HG03064 (cell line): ENCODE measurements at regions not wholly inside any gene's neighbourhood (a gene's known extent, or its start where the extent isn't known, plus 50 kb on each side); places are given as distances from the start of the nearest gene placed in this dataset.
"Not testable (repeated sequence)": the region's sequence is repeated elsewhere in the genome, so short reads cannot be mapped to it uniquely, and the experiment has no call there.

Source experiments
- ATAC-seq: cut with Tn5 transposase; IDR thresholded peaks from one replicate; pipeline ENCODE4 v1.9.1; 2021; ENCODE audit warnings: low read depth; ENCODE audit not compliant: unreplicated experiment

DNA sequence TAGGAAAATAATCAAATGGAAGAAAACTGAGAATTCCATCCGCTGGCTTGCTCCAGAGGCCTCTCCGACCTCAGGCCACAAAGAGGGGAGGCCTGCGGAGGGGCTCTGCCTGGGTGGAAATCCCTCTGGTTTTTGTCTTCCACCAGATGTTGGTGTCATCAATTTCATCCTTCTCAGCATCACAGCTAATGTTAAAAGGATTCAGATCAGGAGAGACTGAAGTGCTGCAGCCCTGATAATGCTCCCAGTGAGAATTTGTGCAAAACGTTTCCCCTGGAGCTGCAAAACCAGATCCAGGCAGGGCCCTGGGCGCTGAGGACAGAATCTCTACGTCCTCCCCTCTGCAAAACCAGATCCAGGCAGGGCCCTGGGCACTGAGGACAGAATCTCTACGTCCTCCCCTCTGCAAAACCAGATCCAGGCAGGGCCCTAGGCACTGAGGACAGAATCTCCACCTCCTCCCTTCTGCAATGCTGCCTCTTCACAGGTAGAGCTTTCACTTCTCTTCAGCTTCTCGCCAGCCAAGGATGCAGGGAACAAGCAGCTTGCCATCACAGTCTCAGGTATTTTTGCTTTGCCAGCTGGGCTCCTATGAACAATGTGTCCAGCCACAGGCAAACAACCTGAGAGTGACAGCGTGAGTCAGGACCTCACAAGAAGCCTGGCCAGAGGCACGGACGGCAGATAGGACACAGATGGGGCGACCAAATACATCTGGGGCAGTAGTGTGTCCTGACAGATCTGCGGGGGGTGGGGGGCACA lies 81.2 kb downstream of the TMEM18 start:
- ATAC-seq: no peak

DNA sequence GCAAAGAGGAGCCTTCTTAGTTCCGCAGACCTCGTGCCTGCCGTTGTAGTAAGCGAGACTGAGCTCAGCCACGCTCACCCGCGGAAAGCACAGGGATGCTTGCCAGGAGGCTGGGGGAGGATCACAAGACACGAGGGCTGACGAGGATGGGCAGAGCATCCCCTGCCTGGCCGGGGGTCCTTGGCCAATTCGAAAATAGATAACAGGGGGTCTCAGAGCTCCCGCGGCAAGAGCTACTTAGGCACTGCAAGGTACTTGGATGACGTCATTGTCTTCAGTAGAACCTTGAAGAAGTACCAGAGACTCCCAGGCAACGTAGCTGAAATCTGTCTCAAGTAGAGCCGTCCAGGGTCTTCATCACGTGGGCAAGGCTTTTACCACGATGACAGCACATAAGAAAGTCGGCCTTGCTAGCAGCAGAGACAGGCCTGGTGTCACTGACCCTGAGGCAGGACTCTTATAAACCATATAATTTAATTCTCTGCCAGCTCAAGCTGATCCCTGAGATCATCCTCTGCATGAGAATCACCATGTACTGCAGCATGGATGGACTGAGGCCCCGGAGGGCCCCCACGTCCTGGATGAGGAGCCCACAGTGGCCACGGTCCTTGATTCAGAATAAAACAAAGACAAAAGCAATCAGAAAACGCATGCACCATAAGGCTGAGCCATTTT lies 81.9 kb downstream of the TMEM18 start:
- ATAC-seq: no peak

DNA sequence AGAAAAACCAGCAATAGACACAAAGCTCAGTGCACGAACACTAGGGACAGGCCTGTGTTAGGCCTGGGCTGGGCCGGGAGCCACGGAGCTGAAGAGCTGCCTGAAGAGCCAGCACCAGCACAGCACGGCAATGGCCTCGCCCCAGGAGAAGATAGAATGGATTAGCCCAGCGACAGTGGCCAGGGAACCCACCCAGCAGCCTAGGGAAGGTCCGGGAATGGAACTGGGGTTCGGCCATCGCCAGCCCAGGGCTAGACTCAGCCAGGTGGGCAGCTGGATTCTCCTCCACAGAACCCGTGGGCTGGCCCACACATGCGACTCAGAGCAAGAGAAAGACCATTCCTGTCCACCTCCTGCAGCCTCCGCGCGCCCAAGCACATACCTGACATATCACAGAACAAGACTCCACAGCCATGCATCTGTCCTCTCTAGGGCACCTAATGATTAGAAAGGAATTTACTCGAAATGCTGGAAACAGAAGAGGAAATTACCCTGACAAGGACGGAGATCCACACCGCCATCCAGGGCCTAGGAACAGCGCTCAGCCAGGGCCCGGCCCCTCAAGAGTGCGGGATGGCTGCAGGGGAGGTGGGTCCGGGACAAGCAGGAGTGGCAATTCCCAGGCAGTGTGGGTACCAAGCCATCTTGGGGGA lies 82.8 kb downstream of the TMEM18 start:
- ATAC-seq: no peak

DNA sequence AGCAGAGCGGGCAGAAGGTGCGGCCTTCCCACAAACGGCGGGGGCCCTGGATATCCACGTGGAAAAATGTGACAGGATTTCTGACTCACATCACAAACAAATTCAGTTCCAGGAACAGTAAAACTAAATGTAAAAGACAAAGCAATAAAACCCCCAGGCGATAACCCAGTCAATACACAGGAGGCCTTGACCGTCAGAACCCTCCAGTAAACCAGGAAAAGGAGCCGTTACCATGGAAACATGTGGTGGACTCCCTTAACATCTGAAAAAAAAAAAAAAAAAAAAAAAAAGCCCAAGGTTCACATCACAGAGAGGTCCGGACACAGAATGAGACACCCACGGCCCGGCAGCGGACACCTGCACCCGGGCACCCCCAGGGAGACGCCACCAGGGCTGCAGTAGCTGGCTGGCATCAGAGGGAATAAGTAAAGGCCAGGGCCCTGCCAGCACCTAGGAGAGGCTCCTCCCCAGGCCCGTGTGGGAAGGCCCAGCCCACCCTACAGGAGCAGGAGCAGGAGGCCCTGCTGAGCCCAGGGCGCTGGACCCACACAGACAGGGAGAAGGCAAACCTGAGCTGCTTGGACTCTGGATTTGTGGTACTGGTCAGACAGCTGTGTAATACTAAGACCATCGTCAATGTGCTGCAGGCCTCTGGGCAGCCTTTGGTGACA lies 83.7 kb downstream of the TMEM18 start:
- no peak for ATAC-seq

DNA sequence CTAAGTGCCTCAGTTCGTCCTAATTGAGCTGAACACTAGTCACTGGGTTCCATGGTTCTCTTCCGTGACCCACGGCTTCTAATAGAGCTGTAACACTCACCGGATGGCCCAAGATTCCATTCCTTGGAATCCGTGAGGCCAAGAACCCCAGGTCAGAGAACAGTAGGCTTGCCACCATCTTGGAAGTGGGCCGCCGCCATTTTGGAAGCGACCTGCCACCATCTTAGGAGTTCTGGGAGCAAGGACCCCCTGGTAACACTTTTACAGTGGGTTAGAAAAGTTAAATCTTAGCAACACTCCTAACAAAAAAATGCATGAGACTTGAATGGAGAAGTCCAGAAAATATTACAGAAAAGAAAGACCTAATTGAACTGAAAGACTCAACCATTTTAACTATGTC lies 84.5 kb downstream of the TMEM18 start:
- no peak for ATAC-seq

DNA sequence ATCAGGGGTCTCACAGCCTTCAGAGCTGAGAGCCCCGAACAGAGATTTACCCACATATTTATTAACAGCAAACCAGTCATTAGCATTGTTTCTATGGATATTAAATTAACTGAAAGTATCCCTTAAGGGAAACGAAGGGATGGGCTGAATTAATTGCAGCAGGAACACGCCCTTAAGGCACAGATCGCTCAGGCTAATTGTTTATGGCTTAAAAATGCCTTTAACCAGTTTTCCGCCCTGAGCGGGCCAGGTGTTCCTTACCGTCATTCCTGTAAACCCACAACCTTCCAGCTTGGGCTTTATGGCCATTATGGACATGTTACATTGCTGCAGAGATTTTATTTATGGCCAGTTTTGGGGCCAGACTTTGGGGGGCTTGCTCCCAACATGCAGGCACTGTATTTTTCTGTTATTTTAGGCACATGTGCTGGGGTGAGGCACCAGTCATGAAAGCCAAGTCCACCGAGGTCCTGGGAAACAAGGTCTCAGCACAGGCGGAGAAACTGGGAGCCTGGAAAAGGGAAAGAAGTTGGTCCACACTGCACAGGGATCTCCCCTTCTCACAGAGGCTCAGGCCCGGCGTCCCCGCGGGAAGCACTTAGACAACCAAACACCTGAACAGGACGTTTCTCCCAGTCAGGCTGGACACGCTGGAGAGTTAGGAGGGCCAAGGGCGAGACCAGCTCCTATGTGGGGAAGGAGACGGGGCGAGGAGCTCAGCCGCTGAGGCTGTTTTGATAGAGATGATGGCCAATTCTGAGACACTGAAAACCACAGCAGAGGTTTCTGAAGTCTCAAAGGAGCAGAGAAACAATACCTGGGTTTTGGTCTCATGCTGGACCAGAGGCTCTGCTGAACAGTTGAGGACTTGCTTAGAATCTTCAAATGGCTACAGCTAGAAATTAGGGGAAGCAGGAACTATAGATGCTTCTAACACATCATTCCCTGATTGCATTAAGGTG lies 86.7 kb downstream of the TMEM18 start:
- no peak for ATAC-seq

DNA sequence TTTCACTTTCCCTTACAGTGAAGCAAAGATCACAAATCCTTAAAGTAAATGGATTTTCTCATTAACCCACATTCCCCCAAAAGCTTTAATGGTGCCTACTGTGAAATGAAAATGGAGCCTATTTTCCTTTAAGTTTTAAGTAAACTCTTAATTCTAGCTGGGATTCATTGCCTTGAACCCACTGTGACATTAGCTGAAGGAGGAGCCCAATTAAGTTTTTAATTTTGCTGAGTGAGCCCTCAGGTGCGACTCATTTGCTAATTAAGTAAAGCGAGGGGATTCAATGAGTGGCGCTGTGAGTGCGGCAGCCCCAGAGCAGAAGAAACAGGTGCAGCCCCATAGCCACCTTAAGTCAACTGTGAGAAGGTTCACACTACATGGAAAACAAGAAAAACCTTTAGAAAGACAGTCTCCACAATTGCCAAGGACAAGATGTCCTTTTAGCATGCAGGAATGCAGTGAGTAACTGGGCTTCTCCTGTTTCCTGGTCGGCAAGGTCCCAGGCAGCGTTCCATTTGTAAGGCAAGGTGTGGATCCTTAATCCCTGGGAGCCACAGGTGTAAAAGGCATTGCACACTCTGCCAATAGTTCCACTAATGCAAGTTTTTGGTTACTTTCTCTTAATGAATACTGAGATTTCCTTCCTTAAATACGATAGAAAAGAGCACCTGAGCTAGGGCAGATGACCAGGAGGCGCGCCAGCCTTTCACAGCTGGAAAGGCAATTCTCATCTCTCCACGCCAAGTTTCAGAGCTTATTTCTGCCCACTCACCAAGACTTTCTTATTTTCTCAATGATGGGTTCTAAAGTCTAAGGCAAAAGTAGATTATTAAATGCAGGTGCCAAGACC lies 87.7 kb downstream of the TMEM18 start:
- ATAC-seq: no peak

DNA sequence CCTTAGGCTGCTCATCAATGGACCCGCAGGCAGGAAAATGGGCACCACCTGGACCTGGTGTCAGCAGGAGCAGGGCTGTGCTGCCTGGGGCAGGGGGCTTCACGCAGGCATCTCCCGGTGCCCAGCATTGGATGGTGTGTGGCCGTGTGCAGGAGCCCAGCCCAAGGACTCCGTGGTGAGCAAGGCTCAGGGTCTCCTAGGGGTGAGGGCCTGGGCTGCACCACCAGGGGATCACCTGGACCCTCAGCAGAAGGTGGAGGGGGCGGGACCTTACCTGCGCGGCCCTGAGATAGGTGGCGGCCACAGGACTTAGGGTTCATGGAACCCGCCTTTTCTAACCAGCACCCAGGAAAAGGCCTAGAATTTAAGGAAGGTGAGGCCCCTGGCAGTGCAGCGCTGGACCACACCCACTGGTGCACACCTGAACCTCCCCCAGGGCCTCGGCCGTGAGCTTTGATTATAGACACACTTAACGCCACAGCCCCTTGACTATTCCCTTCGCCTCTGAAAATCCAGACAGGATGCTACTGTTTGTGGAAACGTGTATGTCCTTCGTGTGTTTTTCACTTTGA lies 89.0 kb downstream of the TMEM18 start:
- ATAC-seq: no peak

DNA sequence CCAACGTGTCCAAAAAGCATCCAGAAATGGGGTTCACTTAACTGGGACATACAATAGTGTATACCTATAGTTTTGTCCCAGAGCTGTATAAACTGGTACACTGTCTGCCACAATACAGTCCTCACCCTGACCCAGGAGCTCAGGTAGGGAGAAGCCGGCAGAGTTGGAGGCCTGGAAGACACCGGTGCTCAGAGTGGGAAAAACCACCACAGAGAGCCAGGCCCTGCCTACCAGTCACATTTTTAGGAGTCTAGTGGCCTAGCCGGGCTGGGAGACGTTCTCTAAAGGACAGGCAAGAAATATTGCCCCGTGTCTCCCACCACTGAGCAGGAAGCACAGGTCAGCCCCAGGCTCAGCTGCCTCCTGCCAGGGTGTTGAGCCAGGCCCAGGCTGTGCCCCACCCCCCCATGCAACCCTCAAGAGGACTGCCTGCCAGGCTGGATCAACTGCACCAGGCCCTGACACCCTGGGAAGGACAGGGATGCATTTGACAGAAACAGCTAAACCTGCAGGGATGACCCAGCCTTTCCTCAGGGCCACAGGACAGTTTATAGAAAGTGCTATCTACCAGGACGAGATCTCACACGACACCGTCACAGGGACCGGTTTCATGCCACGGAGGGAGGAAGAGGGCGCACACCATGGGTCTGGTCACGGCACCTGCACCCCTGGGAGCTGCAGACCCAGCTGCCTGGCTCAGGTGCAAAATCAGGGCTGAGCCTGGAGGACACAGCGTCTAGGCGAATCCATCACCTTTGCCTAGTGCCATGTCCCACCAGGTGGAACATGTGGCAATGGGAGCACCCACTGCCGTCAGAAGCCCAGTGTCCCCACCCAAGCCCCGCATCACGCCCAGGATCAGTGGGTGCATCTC lies 89.9 kb downstream of the TMEM18 start:
- ATAC-seq: no peak

DNA sequence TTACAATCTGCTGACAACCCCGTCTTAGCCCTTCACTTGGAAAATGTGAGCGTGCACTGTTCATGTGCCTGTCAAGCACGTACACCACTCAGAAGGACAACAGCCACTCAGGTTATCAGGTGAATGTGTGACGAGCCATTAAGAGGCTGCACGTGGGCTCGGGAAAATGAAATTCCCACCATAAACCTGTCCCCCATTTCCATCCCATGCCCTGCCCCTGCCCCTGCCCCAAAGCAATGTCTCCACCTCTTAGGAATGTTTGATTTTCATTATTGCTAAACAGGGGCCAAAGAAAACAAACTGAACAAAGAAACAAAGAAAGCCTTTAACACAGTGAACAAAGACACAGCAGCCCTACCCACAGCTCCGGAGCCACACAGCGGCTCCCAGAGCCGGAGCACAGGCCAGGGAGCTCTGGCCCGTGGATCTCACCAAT lies 90.5 kb downstream of the TMEM18 start:
- ATAC-seq: no peak

DNA sequence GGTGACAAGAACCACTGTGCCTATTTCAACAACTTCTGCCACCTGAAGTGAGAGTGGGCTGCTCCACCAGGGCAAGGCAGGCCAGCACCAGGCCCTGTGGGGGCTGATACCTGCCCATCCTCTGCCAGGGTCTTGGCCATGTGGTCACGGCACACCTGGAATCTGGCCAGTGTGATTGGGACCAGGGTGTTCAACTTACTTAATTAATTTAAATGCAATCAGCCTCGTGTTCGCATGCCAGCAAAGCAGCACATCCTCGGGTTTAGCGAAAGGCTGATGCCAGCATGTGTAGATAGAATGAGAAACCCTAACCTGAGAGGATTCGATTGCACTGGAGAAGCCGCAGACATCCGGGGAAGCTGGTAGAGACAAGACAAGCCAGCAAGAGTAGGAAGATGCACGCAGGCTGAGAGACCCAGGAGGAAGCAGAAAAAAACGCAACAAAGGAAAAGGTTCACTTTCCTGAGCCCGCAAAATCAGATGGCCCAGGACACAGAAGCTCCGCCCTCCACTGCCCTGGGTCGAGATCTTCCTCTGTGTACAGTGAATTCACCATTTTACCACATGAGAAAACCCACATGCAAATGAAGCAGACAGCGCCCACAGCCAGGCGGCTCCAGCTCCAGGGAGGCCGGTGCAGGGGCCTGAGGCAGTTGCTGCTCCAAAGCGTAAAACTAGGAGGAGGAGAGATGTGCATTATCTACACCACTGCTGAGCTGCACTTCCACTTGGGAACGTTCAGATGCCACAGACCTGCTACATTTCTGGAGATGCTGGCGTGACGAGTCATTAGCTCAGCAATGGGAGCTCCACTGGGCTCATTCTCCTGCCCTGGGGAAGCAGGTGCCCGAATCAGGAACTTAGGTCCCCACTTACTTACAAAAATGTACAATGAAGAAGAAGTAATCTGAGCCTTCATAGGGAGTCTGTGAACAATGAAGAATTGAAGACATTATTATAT lies 92.1 kb downstream of the TMEM18 start:
- no peak for ATAC-seq

DNA sequence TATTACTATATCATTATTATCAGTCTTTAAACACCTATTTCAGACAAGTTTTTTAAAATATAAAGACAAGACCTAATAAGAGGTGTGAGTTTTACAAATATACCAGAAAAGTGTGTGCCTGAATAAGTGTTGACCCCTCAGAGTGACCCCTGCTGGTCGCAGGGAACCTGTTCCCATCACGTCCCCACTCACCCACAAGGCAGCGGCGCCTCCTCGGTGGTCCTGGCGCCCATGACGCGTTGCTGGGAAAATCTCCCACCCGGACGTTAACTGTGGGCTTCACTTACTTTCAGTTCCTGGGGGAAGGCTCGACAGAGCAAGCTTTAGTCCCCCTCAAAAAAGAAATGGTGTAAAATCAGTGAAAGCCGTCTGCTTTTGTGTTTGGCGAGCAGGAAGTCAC lies 93.5 kb downstream of the TMEM18 start:
- ATAC-seq: no peak

DNA sequence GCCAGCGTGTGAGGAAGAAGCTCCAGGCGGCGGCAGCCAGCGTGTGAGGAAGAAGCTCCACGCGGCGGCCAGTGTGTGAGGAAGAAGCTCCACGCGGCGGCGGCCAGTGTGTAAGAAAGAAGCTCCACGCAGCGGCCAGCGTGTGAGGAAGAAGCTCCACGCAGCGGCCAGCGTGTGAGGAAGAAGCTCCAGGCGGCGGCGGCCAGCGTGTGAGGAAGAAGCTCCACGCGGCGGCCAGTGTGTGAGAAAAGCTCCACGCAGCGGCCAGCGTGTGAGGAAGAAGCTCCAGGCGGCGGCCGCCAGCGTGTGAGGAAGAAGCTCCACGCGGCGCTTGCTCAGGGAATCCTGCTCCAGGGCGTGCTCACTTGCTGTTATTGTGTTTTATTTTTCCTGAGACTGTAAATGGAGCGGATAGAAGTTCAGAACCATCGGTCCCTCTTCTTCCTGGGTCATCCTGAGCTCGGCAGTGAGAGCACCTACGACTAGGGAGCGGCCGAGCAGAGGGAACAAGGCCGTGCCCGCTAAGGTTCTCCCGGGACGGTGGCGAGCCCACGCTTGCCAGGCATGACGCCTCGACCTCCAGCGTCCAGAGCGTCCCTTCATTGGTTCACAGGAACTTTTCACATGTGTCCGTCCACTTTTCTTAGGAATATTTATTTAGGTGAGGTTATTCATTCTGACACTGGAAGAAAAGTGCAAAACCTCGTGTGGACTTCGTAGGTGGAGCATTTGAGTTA lies 94.2 kb downstream of the TMEM18 start:
- ATAC-seq: no peak

DNA sequence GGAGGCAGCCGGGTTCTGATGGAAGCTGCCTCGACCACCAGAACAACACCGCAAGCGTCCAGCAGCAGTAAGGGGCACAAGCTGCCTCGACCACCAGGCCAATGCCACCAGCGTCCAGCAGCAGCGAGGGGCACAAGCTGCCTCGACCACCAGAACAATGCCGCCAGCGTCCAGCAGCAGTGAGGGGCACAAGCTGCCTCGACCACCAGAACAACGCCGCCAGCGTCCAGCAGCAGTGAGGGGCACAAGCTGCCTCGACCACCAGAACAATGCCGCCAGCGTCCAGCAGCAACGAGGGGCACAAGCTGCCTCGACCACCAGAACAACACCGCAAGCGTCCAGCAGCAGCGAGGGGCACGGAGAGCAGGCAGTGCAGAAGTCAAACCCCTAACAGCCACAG lies 94.9 kb downstream of the TMEM18 start:
- ATAC-seq: not testable (repeated sequence)

DNA sequence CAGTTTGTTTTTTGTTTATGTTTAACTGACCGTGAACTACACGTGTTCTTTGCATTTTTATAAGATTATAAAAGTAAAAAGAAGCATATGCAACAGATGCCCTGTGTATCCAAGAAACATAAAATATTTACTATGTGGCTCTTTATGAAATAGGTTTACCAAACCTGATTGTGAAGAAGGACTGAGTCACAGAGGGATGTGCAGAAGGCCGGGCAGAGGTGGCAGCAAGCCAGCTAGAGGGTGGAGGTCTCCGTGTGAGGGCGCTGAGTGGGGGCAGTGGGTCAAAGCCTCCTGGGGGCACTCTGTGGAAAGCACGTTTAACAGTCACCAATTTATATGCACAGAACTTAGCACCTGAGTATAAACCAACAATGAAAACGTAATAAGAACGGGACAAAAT lies 97.2 kb downstream of the TMEM18 start:
- no peak for ATAC-seq

DNA sequence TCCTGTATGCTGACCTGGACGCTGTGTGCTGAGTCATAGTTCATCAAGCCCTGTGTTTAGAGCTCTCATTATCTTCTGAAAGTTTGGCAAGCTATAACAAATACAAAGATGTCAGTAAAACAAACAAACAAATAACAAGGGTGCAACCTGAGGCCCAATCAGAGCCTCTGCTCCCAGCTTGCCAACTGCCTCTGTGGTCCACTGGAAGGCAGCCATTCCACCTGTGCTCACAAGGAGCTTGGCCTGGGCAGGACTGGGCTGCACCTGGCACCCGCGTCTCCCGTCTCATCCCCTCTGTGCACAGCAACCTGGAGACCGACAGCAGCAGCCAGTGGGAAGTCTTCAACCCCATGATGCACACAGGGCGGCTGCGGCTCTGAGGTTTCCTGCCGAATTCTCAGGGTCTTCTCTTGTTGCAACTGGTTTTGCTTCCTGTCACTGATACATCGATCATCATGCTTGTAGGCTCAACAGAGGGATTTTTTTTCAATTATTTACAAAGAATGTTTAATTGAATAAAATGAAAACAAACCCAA lies 97.8 kb downstream of the TMEM18 start:
- no peak for ATAC-seq
